OCI-LY1 (cell line): ENCODE measurements at regions not wholly inside any gene's neighbourhood (a gene's known extent, or its start where the extent isn't known, plus 50 kb on each side); places are given as distances from the start of the nearest gene placed in this dataset.
"Not testable (repeated sequence)": the region's sequence is repeated elsewhere in the genome, so short reads cannot be mapped to it uniquely, and the experiment has no call there.

Experiments used
- H2AFZ ChIP-seq: fragments of 200-600 bp; sonication (generic), shearing (Covaris generic); 2 replicates; pipeline ENCODE4 v1.6.0; 2014; ENCODE audit warnings: antibody characterized with exemption, mild to moderate bottlenecking, low read length
- H3F3A ChIP-seq: fragments of 200-600 bp; sonication (generic), shearing (Covaris generic); 2 replicates; pipeline ENCODE4 v1.6.0; 2014; ENCODE audit warnings: mild to moderate bottlenecking, antibody characterized with exemption, low read length, moderate library complexity; ENCODE audit not compliant: insufficient read depth
- H3K27ac ChIP-seq: fragments of 200-600 bp; sonication (generic); 2 replicates; pipeline ENCODE4 v1.5.1; 2014; ENCODE audit warnings: low read length, mixed run types, mild to moderate bottlenecking, low read depth; ENCODE audit not compliant: poor library complexity, severe bottlenecking
- H3K27me3 ChIP-seq: fragments of 200-600 bp; sonication (generic); 2 replicates; pipeline ENCODE4 v1.6.0; 2014; ENCODE audit warnings: antibody characterized with exemption, mild to moderate bottlenecking, low read length, moderate library complexity; ENCODE audit not compliant: insufficient read depth
- H3K36me3 ChIP-seq: fragments of 200-600 bp; sonication (generic); 2 replicates; pipeline ENCODE4 v1.6.1; 2014; ENCODE audit warnings: mild to moderate bottlenecking, antibody characterized with exemption, low read length, moderate library complexity, mixed read lengths; ENCODE audit not compliant: insufficient read depth
- H3K4me1 ChIP-seq: fragments of 200-600 bp; sonication (generic); 2 replicates; pipeline ENCODE4 v1.5.1; 2014; ENCODE audit warnings: mild to moderate bottlenecking, low read length, moderate library complexity; ENCODE audit not compliant: insufficient read depth, severe bottlenecking
- H3K4me2 ChIP-seq: fragments of 200-600 bp; sonication (generic), shearing (Covaris generic); 2 replicates; pipeline ENCODE4 v1.6.1; 2014; ENCODE audit warnings: low read length
- H3K4me3 ChIP-seq: fragments of 200-600 bp; sonication (generic); 2 replicates; pipeline ENCODE4 v1.5.1; 2014; ENCODE audit warnings: low read length, low read depth, mild to moderate bottlenecking, mixed read lengths; ENCODE audit not compliant: poor library complexity, severe bottlenecking
- H3K79me2 ChIP-seq: fragments of 200-600 bp; shearing (Covaris generic); 2 replicates; pipeline ENCODE4 v1.6.1; 2016; ENCODE audit warnings: mixed run types, low read length, mixed read lengths; ENCODE audit not compliant: insufficient read depth
- H3K9ac ChIP-seq: fragments of 200-600 bp; sonication (generic), shearing (Covaris generic); 2 replicates; pipeline ENCODE4 v1.6.1; 2014; ENCODE audit warnings: mild to moderate bottlenecking, low read length, mixed read lengths
- H3K9me2 ChIP-seq: fragments of 200-600 bp; sonication (generic), shearing (Covaris generic); 2 replicates; pipeline ENCODE4 v1.6.1; 2014; ENCODE audit warnings: low read depth, mild to moderate bottlenecking, low read length, mixed read lengths
- H3K9me3 ChIP-seq: fragments of 200-600 bp; shearing (Covaris generic); 2 replicates; pipeline ENCODE4 v1.6.1; 2014; ENCODE audit warnings: low read length, mixed read lengths
- H4K20me1 ChIP-seq: fragments of 200-600 bp; sonication (generic), shearing (Covaris generic); 2 replicates; pipeline ENCODE4 v1.6.0; 2016; ENCODE audit warnings: mild to moderate bottlenecking, low read length; ENCODE audit not compliant: insufficient read depth
- EZH2 ChIP-seq: fragments of 200-600 bp; sonication (generic), shearing (Covaris generic); IDR thresholded peaks from 2 replicates; pipeline ENCODE4 v1.8.0; 2017; ENCODE audit warnings: borderline replicate concordance, mixed run types, mild to moderate bottlenecking, antibody characterized with exemption, low read length, moderate library complexity, mixed read lengths
- TF ChIP-seq, protein P1 (sequence below): fragments of 200-600 bp; sonication (generic), shearing (Covaris generic); IDR thresholded peaks from 2 replicates; pipeline ENCODE4 v1.5.1; 2017; ENCODE audit warnings: mild to moderate bottlenecking, antibody characterized with exemption, low read length, moderate library complexity, mixed read lengths

DNA sequence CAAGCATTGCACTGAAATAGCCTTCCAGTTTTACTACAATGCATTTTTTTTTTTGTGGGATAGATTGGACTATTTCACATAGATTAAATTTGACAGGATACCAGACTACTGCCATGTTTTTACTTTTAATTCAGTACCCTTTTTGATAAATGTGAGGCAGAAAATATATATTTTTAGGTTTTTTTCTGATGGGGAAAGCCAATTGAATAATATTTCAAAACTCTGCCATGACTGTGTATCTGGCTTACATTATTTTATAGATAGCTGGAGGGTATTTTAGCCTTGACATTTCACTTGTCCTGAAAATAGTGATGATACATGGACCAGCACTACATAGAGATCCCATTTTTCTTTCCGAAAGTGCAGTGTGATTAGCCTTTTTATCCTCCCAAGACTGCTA lies 133.5 kb upstream of the PRR16 start:
- Histone ChIP-seq H3F3A (no peaks in the 10 kb centered on the region), H3K9ac (no peak overlapping the region), H3K4me3 (no peak overlapping the region), H3K4me1 (no peaks in the 10 kb centered on the region), H3K36me3 (no peaks in the 10 kb centered on the region), H3K9me3 (no peaks in the 10 kb centered on the region), H3K9me2 (no peaks in the 10 kb centered on the region), H3K4me2 (no peak overlapping the region), H3K27ac (no peak overlapping the region), H4K20me1 (no peaks in the 10 kb centered on the region), H2AFZ (no peak overlapping the region), H3K27me3 (no peaks in the 10 kb centered on the region), H3K79me2 (no peaks in the 10 kb centered on the region)
- TF ChIP-seq EZH2 = no peak
- TF ChIP-seq, protein P1, sequence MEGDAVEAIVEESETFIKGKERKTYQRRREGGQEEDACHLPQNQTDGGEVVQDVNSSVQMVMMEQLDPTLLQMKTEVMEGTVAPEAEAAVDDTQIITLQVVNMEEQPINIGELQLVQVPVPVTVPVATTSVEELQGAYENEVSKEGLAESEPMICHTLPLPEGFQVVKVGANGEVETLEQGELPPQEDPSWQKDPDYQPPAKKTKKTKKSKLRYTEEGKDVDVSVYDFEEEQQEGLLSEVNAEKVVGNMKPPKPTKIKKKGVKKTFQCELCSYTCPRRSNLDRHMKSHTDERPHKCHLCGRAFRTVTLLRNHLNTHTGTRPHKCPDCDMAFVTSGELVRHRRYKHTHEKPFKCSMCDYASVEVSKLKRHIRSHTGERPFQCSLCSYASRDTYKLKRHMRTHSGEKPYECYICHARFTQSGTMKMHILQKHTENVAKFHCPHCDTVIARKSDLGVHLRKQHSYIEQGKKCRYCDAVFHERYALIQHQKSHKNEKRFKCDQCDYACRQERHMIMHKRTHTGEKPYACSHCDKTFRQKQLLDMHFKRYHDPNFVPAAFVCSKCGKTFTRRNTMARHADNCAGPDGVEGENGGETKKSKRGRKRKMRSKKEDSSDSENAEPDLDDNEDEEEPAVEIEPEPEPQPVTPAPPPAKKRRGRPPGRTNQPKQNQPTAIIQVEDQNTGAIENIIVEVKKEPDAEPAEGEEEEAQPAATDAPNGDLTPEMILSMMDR = no peak

DNA sequence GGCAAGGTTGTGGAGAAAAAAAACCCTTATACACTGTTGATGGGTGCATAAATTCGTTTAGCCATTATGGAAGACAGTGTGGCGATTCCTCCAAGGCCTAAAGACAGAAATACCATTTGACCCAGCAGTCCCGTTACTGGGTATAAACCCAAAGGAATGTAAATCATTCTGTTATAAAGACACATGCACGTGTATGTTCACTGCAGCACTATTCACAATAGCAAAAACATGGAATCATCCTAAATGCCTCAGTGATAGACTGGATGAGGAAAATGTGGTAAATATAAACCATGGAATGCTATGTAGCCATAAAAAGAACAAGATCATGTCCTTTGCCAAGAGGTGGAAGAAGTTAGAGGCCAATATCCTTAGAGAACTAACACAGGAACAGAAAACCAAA lies 119.9 kb upstream of the PRR16 start:
- no peaks in the 10 kb centered on the region for H3K4me1 ChIP-seq
- no peak overlapping the region for H2AFZ ChIP-seq
- H3K9me2 ChIP-seq = no peaks in the 10 kb centered on the region
- no peak for TF ChIP-seq EZH2
- TF ChIP-seq, protein P1 = no peak
- no peak overlapping the region for H3K9ac ChIP-seq
- H3K79me2 ChIP-seq = no peaks in the 10 kb centered on the region
- H3K27ac ChIP-seq = no peak overlapping the region
- H3K36me3 ChIP-seq = no peaks in the 10 kb centered on the region
- H3K27me3 ChIP-seq = no peaks in the 10 kb centered on the region
- H3K9me3 ChIP-seq = no peaks in the 10 kb centered on the region
- no peaks in the 10 kb centered on the region for H4K20me1 ChIP-seq
- no peak overlapping the region for H3K4me3 ChIP-seq
- H3K4me2 ChIP-seq = no peak overlapping the region
- H3F3A ChIP-seq = no peaks in the 10 kb centered on the region

DNA sequence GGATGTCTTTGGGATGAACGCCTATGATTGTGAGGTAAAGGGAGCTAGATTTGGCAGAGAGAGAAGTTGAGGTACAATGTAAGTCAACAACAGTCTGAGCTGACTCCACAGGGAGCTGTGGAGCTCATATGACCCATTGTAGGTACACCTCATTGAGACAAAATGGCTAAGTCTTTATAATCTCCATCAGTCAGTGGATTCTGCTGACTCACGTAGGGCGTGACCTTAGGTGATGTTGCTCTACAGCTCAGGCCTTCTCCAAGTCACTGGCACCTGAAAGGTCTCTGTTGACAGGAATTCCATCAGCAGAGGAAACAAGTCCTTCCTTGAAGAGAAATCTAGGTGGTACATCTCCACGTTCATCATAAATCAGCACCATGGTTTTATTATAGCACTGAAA lies 118.2 kb upstream of the PRR16 start:
- H3K9me2 ChIP-seq = no peaks in the 10 kb centered on the region
- TF ChIP-seq, protein P1 = no peak
- TF ChIP-seq EZH2 = no peak
- no peak overlapping the region for H3K27ac ChIP-seq

DNA sequence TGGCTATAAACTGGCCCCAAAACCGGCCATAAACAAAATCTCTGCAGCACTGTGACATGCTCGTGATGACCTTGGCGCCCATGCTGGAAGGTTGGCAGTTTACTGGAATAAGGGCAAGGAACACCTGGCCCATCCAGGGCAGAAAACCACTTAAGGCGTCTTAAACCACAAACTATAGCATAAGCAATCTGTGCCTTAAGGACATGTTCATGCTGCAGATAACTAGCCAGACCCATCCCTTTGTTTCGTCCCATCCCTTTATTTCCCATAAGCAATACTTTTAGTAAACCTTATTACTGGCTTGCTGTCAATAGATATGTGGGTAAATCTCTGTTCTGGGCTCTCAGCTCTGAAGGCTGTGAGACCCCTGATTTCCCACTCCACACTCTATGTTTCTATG lies 113.0 kb upstream of the PRR16 start:
- H2AFZ ChIP-seq, H3K4me2 ChIP-seq, H3K79me2 ChIP-seq, H3K27me3 ChIP-seq, H4K20me1 ChIP-seq, H3K9ac ChIP-seq, H3K9me2 ChIP-seq, H3K36me3 ChIP-seq, H3K9me3 ChIP-seq, H3F3A ChIP-seq, H3K27ac ChIP-seq, H3K4me1 ChIP-seq, H3K4me3 ChIP-seq: not testable (repeated sequence)

More for the DNA sequence above, 118.2 kb upstream of the PRR16 start:
- H3K9ac ChIP-seq = no peak overlapping the region
- no peaks in the 10 kb centered on the region for H3K36me3 ChIP-seq
- H3K79me2 ChIP-seq = no peaks in the 10 kb centered on the region
- H3K4me1 ChIP-seq = no peaks in the 10 kb centered on the region
- no peaks in the 10 kb centered on the region for H4K20me1 ChIP-seq
- H3K9me3 ChIP-seq = no peaks in the 10 kb centered on the region
- H3F3A ChIP-seq = no peaks in the 10 kb centered on the region
- H3K4me2 ChIP-seq = no peak overlapping the region
- no peak overlapping the region for H2AFZ ChIP-seq
- no peak overlapping the region for H3K4me3 ChIP-seq
- H3K27me3 ChIP-seq = no peaks in the 10 kb centered on the region
